ENCODE measurements at regions not wholly inside any gene's neighbourhood (a gene's known extent, or its start where the extent isn't known, plus 50 kb on each side); places are given as distances from the start of the nearest gene placed in this dataset.

GRCh38 chrX:9280831-9281230, 184.0 kb upstream of the TBL1X start:
- TF ChIP-seq EZH2phosphoT487 (IDR thresholded peaks at IDR 0.05; ENCODE audit: unreplicated experiment) (no peak), ZNF331 (CRISPR knock-in tag; IDR thresholded peaks at IDR 0.05; ENCODE audit: low read depth) (no peak), POLR2AphosphoS5 (IDR thresholded peaks at IDR 0.05; ENCODE audit: low read depth) (no peak), ZNF114 (CRISPR knock-in tag; IDR thresholded peaks at IDR 0.05) (no peak), ZNF462 (CRISPR knock-in tag; IDR thresholded peaks at IDR 0.05) (no peak), STAT1 (IDR thresholded peaks at IDR 0.05; ENCODE audit: unreplicated experiment) (no peak), CTCF (conservative IDR thresholded peaks at IDR 0.05; ENCODE audit: low read depth in 2 of 2) (no peak)
- TF ChIP-seq, protein P1, sequence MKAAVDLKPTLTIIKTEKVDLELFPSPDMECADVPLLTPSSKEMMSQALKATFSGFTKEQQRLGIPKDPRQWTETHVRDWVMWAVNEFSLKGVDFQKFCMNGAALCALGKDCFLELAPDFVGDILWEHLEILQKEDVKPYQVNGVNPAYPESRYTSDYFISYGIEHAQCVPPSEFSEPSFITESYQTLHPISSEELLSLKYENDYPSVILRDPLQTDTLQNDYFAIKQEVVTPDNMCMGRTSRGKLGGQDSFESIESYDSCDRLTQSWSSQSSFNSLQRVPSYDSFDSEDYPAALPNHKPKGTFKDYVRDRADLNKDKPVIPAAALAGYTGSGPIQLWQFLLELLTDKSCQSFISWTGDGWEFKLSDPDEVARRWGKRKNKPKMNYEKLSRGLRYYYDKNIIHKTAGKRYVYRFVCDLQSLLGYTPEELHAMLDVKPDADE (IDR thresholded peaks at IDR 0.05) = no peak
- H3K4me2 ChIP-seq = no peak overlapping the region
- Mint-ChIP-seq H3K4me1 (peaks cover 13% of the 10 kb centered on the region), H3K4me3 (no peak overlapping the region), H3K27ac (no peak overlapping the region), H3K9me3 (no peaks in the 10 kb centered on the region), H3K27me3 (ENCODE audit: insufficient read depth, low read depth, poor library complexity) (peaks cover 4% of the 10 kb centered on the region), H3K36me3 (ENCODE audit: low read depth) (no peaks in the 10 kb centered on the region)
- no peaks in the 10 kb centered on the region for H3F3A ChIP-seq (replicated peaks; ENCODE audit: low read depth)
- H4K20me1 ChIP-seq (replicated peaks; ENCODE audit: insufficient read depth) = no peaks in the 10 kb centered on the region
- H2AFZ ChIP-seq = no peak overlapping the region
- H3K4me3 ChIP-seq = no peak overlapping the region
- no peaks in the 10 kb centered on the region for H3K79me2 ChIP-seq (replicated peaks; ENCODE audit: insufficient read depth)
- H3K27me3 ChIP-seq (ENCODE audit: insufficient read depth) = no peaks in the 10 kb centered on the region
- no peak overlapping the region for H3K27ac ChIP-seq (ENCODE audit: low read depth)
- DNase-seq (ENCODE audit: low spot score) = no peak
- H3K4me1 ChIP-seq (ENCODE audit: insufficient read depth) = no peaks in the 10 kb centered on the region
- H3K9me2 ChIP-seq (ENCODE audit: insufficient read depth) = no peaks in the 10 kb centered on the region
- H3K36me3 ChIP-seq (ENCODE audit: insufficient read depth) = no peaks in the 10 kb centered on the region
- ATAC-seq = no peak

Data from GM23338 (cell line).